ENCODE measurements at regions not wholly inside any gene's neighbourhood (a gene's known extent, or its start where the extent isn't known, plus 50 kb on each side); places are given as distances from the start of the nearest gene placed in this dataset.

DNA sequence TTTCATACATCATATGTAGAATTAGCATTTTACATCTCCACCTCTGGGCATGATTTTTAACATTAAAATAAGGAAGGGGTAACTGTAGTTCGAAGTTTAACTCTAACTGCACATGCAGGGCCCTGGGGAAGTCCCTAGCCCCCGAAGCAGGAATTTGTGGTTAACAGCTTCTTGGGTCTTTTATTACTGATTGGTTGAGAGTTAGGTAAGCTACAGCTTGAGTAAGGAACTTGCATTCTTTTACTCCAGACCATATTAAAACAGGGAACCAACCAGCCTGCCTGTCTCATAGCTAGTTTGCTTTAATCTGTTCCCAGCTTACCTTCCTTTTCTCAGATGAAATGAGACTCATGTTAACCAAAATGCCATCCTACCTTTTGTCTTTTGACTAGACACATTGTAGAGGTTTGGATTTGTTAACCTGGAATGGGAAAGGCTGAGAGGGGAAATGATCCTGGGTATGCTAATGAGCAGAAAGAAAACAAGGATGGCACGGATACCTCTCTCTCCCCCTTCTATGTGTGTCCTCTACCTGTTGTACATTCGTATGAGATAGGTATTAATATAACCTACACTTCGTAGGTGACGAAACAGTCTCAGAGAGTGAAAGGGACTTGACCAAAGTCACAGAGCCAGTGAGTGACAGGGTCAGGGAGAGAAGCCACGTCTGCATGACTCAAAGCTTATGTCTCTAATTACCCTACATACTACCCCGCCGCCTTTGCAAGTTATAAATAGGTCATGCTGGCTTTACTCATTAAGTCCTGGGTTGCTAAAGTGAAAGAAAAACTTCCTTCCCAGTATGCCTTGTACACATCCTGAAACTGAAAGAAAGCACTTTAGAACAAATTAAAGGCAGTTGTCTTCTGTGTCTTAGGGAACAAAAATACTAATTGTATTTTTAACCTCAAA lies 119.5 kb upstream of the AFF2 start:
- no peak for TF ChIP-seq EZH2 (IDR thresholded peaks at IDR 0.05; ENCODE audit: low read length, unreplicated experiment)
- TF ChIP-seq EZH2phosphoT487 (IDR thresholded peaks at IDR 0.05; ENCODE audit: borderline replicate concordance, low read length), result no peak
- no peak for TF ChIP-seq CTCF (conservative IDR thresholded peaks at IDR 0.05; ENCODE audit: low read depth, low read length)
- ATAC-seq (no peak), DNase-seq (no peak)
- POLR2A ChIA-PET (ENCODE audit: unreplicated experiment), result no interaction called here
- Histone ChIP-seq H3K27ac (ENCODE audit: low read length) (no peak overlapping the region), H3F3A (ENCODE audit: low read length, unreplicated experiment) (no peaks in the 10 kb centered on the region), H4K20me1 (ENCODE audit: low read length) (no peaks in the 10 kb centered on the region), H3K79me2 (ENCODE audit: low read length) (no peaks in the 10 kb centered on the region), H3K4me1 (ENCODE audit: insufficient read depth, low read length) (no peaks in the 10 kb centered on the region), H2AFZ (ENCODE audit: low read length) (no peak overlapping the region), H3K9me2 (replicated peaks; ENCODE audit: low read length) (no peaks in the 10 kb centered on the region), H3K4me2 (ENCODE audit: low read length) (no peak overlapping the region), H3K9me3 (ENCODE audit: low read length) (no peaks in the 10 kb centered on the region), H3K27me3 (ENCODE audit: low read length) (no peaks in the 10 kb centered on the region), H3K36me3 (ENCODE audit: low read depth, low read length) (no peaks in the 10 kb centered on the region), H3K4me3 (ENCODE audit: low read length) (no peak overlapping the region), H3K9ac (ENCODE audit: low read length) (no peak overlapping the region)
- CTCF ChIA-PET, result no interaction called here
- intact Hi-C loops (cut with micrococcal nuclease), result no loop called here
- BruUV-seq (replicated peaks), result no TSS peak

GRCh38 chrX:148381603-148382002 lies 118.8 kb upstream of the AFF2 start:
- H2AFZ ChIP-seq (ENCODE audit: low read length), result no peak overlapping the region
- ATAC-seq (no peak), DNase-seq (no peak)
- no peaks in the 10 kb centered on the region for H4K20me1 ChIP-seq (ENCODE audit: low read length)
- POLR2A ChIA-PET (ENCODE audit: unreplicated experiment), result no interaction called here
- intact Hi-C loops (cut with micrococcal nuclease), result no loop called here
- no peak overlapping the region for H3K4me2 ChIP-seq (ENCODE audit: low read length)
- TF ChIP-seq EZH2 (IDR thresholded peaks at IDR 0.05; ENCODE audit: low read length, unreplicated experiment) (no peak), EZH2phosphoT487 (IDR thresholded peaks at IDR 0.05; ENCODE audit: borderline replicate concordance, low read length) (no peak), CTCF (conservative IDR thresholded peaks at IDR 0.05; ENCODE audit: low read depth, low read length) (no peak)
- no TSS peak for BruUV-seq (replicated peaks)
- no peaks in the 10 kb centered on the region for H3K4me1 ChIP-seq (ENCODE audit: insufficient read depth, low read length)
- no peaks in the 10 kb centered on the region for H3K27me3 ChIP-seq (ENCODE audit: low read length)
- no peaks in the 10 kb centered on the region for H3K79me2 ChIP-seq (ENCODE audit: low read length)
- no peaks in the 10 kb centered on the region for H3K9me2 ChIP-seq (replicated peaks; ENCODE audit: low read length)
- H3F3A ChIP-seq (ENCODE audit: low read length, unreplicated experiment), result no peaks in the 10 kb centered on the region
- H3K36me3 ChIP-seq (ENCODE audit: low read depth, low read length), result no peaks in the 10 kb centered on the region
- H3K4me3 ChIP-seq (ENCODE audit: low read length), result no peak overlapping the region
- no peak overlapping the region for H3K27ac ChIP-seq (ENCODE audit: low read length)
- H3K9me3 ChIP-seq (ENCODE audit: low read length), result no peaks in the 10 kb centered on the region
- CTCF ChIA-PET, result no interaction called here
- no peak overlapping the region for H3K9ac ChIP-seq (ENCODE audit: low read length)

DNA sequence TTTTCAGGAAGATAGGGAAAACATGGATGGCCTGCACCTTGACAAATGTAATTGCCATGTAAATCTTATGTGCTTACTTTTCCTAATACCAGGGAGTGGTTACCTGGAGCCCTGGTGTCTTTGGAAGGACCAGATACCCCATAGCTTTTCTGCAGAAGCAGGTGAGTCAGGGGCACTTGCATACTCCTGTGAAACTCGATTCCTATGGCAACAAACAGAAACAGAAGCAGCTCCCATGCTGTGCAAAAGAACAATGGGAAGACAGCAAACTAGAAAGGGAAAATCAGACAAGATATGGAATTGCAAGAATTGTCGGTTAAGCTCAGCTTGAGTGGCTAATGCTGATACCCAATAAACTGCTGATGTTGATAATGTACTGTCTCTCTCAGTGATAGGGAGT lies 117.4 kb upstream of the AFF2 start:
- Histone ChIP-seq H3K27me3 (ENCODE audit: low read length) (no peaks in the 10 kb centered on the region), H3K9me3 (ENCODE audit: low read length) (no peaks in the 10 kb centered on the region), H3F3A (ENCODE audit: low read length, unreplicated experiment) (no peaks in the 10 kb centered on the region), H3K36me3 (ENCODE audit: low read depth, low read length) (no peaks in the 10 kb centered on the region), H3K27ac (ENCODE audit: low read length) (no peak overlapping the region), H2AFZ (ENCODE audit: low read length) (no peak overlapping the region), H3K4me3 (ENCODE audit: low read length) (no peak overlapping the region), H3K4me1 (ENCODE audit: insufficient read depth, low read length) (no peaks in the 10 kb centered on the region), H3K4me2 (ENCODE audit: low read length) (no peak overlapping the region), H3K9ac (ENCODE audit: low read length) (no peak overlapping the region), H3K9me2 (replicated peaks; ENCODE audit: low read length) (no peaks in the 10 kb centered on the region), H4K20me1 (ENCODE audit: low read length) (no peaks in the 10 kb centered on the region), H3K79me2 (ENCODE audit: low read length) (no peaks in the 10 kb centered on the region)
- BruUV-seq (replicated peaks), result no TSS peak
- CTCF ChIA-PET, result no interaction called here
- intact Hi-C loops (cut with micrococcal nuclease), result no loop called here
- POLR2A ChIA-PET (ENCODE audit: unreplicated experiment), result no interaction called here
- DNase-seq (no peak), ATAC-seq (no peak)
- no peak for TF ChIP-seq CTCF (conservative IDR thresholded peaks at IDR 0.05; ENCODE audit: low read depth, low read length)
- no peak for TF ChIP-seq EZH2phosphoT487 (IDR thresholded peaks at IDR 0.05; ENCODE audit: borderline replicate concordance, low read length)
- TF ChIP-seq EZH2 (IDR thresholded peaks at IDR 0.05; ENCODE audit: low read length, unreplicated experiment), result no peak

Data from PC-3 (cell line).